ENCODE measurements at regions not wholly inside any gene's neighbourhood (a gene's known extent, or its start where the extent isn't known, plus 50 kb on each side); places are given as distances from the start of the nearest gene placed in this dataset.

GRCh38 chr2:208545403-208546042 lies 138.9 kb downstream of the PTH2R start:
- no peak for DNase-seq

- DNase-seq: no peak
Measured at GRCh38 chr2:208546107-208546506, 139.5 kb downstream of the PTH2R start.

- no peak for DNase-seq
Measured at GRCh38 chr2:208546860-208547650, 140.5 kb downstream of the PTH2R start.

GRCh38 chr2:208548700-208549099 lies 142.1 kb downstream of the PTH2R start:
- no peak for DNase-seq

- DNase-seq: no peak
Measured at GRCh38 chr2:208549546-208550158, 143.1 kb downstream of the PTH2R start.

- no peak for DNase-seq
Measured at GRCh38 chr2:208552943-208553342, 146.4 kb downstream of the PTH2R start.

- no peak for DNase-seq
Measured at GRCh38 chr2:208556983-208557484, 150.4 kb downstream of the PTH2R start.

GRCh38 chr2:208565690-208566416 lies 159.3 kb downstream of the PTH2R start:
- DNase-seq: no peak

- DNase-seq: no peak
Measured at GRCh38 chr2:208568203-208568602, 161.6 kb downstream of the PTH2R start.

- DNase-seq: no peak
Measured at GRCh38 chr2:208570066-208570465, 163.5 kb downstream of the PTH2R start.

GRCh38 chr2:208570851-208571763 lies 164.5 kb downstream of the PTH2R start:
- DNase-seq: no peak

- no peak for DNase-seq
Measured at GRCh38 chr2:208571764-208572131, 165.2 kb downstream of the PTH2R start.

GRCh38 chr2:208573569-208573968 lies 167.0 kb downstream of the PTH2R start:
- DNase-seq: no peak

GRCh38 chr2:208579678-208580077 lies 173.1 kb downstream of the PTH2R start:
- no peak for DNase-seq

GRCh38 chr2:208584378-208584985 lies 177.9 kb downstream of the PTH2R start:
- peak; percentile 86 for DNase-seq

- no peak for DNase-seq
Measured at GRCh38 chr2:208586516-208586915, 179.9 kb downstream of the PTH2R start.

GRCh38 chr2:208594642-208595385 lies 188.2 kb downstream of the PTH2R start:
- DNase-seq: no peak

GRCh38 chr2:208595386-208596275 lies 189.0 kb downstream of the PTH2R start:
- no peak for DNase-seq

GRCh38 chr2:208607694-208608093 lies 201.1 kb downstream of the PTH2R start:
- DNase-seq: no peak
